HG03159 (cell line): ENCODE measurements at regions not wholly inside any gene's neighbourhood (a gene's known extent, or its start where the extent isn't known, plus 50 kb on each side); places are given as distances from the start of the nearest gene placed in this dataset.
"Not testable (repeated sequence)": the region's sequence is repeated elsewhere in the genome, so short reads cannot be mapped to it uniquely, and the experiment has no call there.

Experiments
- ATAC-seq: cut with Tn5 transposase; IDR thresholded peaks from one replicate; pipeline ENCODE4 v1.9.1; 2021; ENCODE audit warnings: mild to moderate bottlenecking, moderate library complexity; ENCODE audit not compliant: unreplicated experiment

DNA sequence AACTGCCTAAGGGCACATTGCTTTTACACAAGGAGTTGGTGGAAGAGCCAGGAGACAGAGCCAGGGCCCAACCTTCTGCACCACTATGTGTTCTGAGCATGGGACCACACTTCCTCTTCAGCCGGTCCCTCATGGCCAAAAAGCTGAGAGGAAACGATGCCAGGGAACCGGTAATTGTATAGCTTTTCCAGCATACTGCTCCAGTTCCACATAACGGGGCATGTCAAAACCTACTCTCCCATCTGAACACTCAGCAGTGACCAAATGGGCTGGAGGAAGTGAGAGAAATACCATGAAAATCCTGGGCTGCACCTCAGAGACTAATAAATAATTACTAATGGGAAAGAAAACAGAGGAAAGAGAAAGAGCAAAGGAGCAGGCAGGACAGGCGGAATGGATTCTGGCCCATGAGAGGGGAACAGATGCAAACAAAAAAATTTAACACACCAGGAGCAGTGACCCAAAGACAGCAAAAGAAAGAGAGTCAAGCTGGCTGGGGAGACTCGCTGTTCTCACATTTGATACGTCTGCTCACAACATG lies 52.0 kb upstream of the BMP2 start:
- ATAC-seq, result no peak

- no peak for ATAC-seq
Measured at GRCh38 chr20:6714279-6714711, 53.2 kb upstream of the BMP2 start.

GRCh38 chr20:6711951-6712649 lies 55.4 kb upstream of the BMP2 start:
- ATAC-seq, result no peak

DNA sequence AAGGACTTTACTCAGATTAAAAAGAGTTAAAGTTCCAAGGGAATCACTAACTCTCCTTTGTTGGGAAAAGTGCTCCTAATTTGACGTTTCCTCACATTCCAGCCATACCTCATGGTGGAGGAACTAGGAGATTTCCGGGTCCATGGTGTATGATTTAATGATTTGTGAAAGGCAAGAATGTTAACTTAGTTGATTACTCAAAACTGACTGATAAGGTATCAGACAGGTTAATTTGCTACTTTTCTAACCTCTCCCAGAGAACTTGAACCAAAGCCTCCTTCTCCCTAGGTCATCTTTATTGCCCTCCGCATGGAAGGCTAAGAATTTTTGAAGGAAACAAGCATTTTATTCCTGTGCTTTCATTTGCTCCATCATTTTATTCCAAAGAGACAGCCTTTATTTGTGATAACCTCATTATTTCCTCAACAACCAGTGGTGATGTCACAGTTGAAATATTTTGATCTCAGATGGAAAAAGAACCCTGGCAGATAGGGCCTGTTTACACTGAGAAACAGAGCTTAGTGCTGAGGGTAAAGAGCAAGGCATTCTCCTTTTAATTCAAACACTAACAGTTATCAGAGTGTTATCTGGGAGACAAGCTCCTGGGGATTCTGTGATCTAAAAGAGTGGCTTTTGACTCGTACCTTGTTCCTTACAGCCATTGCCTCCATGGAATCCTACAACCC lies 57.4 kb upstream of the BMP2 start:
- ATAC-seq, result no peak

- no peak for ATAC-seq
Measured at GRCh38 chr20:6708010-6708409, 59.5 kb upstream of the BMP2 start.

DNA sequence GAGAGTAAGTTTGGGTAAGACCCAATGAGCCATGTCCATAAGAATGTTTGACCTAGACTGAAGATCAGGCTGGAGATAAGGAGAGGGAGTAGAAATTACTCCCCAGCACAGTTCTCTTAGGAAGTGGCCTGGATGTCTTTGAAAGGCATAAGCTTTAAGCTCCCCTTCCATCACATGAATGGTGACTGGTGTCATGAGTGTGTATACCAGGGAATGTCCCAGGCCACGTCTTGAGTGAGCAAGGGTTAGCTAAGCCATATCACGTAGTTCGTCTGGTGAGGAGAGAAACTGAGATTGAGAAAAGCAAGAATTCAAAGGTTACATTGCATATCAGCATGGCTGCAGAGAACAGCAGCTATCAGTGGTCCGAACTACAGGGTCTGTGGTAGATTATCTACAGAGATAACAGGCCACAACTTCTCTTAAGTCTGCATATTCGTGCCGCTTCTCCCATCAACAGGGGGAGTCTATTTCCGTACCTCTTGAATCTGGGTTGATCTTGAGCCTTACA lies 60.1 kb upstream of the BMP2 start:
- no peak for ATAC-seq

DNA sequence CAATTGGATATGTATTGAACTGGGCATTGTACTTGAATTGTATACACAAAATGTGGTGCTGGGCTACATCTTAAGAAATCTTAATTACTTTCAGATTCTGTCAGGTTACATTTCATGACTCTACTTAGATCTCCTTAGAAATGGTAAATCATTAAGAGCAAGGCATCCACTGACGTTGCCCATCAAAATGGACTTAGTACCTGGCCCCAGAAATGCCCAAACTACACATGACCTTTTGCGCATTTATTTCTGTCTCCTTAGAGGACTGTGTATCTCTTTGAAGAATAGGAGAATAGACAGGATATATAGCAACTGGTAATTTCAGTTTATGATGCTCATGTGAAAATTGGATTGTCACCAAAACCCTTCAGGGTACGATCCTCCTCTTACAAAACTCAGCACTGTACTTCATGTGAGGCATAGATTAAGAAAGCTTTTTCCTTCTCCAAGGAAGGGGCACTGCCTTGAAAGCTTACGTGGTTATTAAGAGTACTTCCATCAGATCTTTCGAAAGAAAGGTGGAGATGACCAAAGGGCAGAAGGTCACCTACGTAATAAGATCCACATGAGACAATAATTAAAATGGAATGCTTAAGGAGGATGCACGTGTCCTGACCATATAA lies 61.4 kb upstream of the BMP2 start:
- ATAC-seq, result no peak

- no peak for ATAC-seq
Measured at GRCh38 chr20:6705106-6705766, 62.2 kb upstream of the BMP2 start.

DNA sequence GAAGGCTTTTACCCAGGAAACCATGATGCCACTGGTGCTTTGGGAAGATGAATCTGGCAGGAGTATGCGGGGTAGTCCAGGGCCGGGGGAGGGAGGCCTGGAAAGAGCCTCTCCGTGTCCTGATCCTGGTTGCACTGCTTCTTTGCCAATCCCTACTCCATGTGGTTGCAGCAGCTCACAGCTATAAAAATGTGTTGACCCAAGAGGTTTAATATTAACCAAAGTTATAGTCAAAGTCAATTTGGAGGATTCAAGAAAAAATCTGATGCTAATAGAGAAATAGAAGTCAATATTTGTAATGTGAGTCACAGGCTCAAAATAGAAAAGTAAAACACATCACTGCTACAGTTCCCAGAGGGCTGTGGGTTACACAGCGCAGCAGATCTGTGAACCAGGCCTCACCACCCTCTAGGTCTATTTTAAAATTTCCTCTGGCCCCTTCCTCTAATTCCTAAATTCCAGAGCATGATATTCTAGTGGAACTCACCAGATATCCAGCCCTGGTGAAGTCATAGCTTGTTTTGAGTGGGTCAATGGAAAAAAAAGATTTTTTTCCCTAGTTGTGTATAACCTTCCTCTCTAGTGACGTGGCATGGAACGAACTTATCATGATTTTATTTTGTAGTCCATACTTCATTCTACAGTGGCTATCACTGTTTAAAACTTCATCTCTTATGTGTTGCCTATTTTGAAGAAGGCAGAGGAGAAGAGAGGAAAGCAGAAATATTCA lies 63.2 kb upstream of the BMP2 start:
- ATAC-seq, result no peak

- no peak for ATAC-seq
Measured at GRCh38 chr20:6703656-6704055, 63.8 kb upstream of the BMP2 start.

GRCh38 chr20:6703047-6703446 lies 64.4 kb upstream of the BMP2 start:
- no peak for ATAC-seq

GRCh38 chr20:6702144-6702543 lies 65.3 kb upstream of the BMP2 start:
- ATAC-seq, result no peak

DNA sequence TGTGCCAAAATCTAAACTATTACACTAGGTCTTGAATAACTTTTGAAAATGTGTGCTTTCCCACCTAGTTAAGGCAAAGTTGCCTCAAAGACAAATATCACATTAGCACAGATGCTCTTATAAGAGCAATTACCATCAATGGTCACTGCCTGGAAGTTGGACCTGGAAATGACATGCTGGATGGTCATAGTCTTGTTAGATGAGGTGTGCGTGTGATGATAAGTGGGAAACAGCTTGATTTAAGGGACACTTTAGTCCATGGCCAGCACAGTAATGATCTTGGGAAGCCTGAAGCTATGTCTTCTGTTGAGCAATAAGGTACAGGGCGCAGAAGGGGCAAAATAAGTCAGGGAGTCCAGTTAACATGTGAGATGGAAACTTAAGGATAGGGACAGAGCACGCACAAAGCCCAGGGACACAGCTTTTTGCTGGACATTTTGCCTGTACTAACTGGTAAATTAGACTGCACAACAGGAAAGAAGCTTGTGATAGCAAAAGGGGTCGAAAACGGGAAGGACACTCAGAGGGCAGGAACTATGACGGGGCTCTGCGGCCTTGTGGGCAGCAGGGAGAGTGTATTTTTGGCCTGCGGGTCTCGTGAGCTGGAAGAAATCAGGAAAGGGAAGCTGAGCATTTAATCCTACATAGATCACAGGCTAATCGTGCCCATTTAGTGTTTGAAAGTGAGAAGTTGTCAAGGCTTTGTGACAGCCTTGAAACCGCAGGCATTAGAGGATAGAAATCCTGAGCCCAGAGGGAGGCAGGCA lies 66.7 kb upstream of the BMP2 start:
- ATAC-seq, result no peak

DNA sequence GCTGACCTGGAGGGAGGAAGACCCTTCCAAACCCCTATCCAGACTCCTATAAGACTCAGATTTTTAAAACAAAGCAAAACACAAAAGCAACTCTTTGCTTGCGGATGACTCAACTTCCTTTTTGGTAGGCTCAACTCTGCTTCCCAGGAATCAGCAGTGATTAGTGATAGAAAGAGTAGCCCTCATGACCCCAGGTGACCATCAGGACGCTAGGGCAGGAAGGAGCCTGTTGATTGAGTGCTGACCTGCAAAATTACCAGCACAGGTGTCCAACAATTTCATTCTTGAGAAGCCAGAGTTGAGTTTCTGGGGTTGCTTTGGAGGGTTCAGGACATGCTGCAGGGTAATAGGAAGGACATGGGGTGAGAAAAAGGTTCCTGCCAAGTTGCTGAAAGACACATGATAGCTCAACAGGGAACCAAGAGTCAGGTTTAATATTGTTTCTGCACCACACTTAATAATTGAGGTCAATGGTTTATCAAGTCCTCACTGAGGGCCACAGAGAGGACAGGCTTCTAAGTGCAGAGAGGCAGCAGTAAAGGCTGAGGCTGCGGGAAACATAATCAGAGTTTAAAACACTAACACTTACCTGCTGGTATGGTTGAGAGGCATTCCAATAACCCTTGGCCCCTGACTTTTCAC lies 67.4 kb upstream of the BMP2 start:
- no peak for ATAC-seq

GRCh38 chr20:6698723-6699122 lies 68.8 kb upstream of the BMP2 start:
- no peak for ATAC-seq

DNA sequence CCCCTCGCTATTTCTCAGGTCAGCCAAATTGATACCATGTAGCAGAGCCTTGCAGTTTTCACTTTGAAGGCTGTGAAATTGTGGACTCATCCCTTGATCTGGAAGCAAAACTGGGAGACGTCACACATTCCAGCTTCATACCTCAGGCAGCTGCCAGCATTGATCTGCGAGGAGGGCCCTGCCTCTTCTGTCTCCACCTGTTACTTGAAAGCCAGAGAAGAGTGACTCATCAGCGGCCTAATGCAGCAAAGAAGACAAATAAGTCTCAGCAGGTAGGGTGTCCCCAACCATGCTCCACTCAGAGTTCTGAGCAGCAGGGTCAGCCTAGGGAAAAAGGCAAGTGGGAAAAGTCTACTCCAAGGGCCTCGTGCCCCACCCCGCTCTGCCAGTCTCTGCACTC lies 69.4 kb upstream of the BMP2 start:
- no peak for ATAC-seq

- no peak for ATAC-seq
Measured at GRCh38 chr20:6697228-6697972, 70.1 kb upstream of the BMP2 start.

DNA sequence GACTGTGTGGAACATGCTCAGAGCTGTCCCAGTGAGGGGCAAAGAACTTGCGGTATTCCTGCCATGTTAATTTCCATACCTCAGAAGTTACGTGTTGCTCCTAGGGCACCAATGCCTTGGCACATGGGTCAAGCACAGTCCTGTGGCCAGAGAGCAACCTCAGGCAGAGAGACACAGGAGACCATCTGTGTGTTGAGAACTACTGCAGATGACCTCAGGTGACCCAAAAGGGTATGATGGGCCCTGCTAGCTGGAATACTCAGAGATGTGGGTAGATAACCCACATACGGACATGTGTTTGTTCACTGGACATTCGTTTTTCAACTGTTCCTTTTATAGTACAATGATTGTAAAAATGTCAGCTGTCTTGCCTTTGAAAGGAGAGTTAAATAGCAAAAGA lies 71.5 kb upstream of the BMP2 start:
- ATAC-seq, result no peak

GRCh38 chr20:6693808-6694198 lies 73.7 kb upstream of the BMP2 start:
- ATAC-seq, result not testable (repeated sequence)
